Skeletal muscle tissue (tissue), 3 donors: ENCODE measurements at regions not wholly inside any gene's neighbourhood (a gene's known extent, or its start where the extent isn't known, plus 50 kb on each side); places are given as distances from the start of the nearest gene placed in this dataset.

Experiments
- H3K27ac ChIP-seq: one replicate; pipeline ENCODE4 v1.7.0; 2013; ENCODE audit warnings: mild to moderate bottlenecking, low read depth, low read length, inconsistent platforms
- H3K27me3 ChIP-seq, 3 donors: one replicate each; pipeline ENCODE4 v1.7.0; 2013; ENCODE audit warnings: low read length in 3 of 3; ENCODE audit not compliant: control insufficient read depth in 3 of 3, insufficient read depth in 3 of 3
- H3K36me3 ChIP-seq, 3 donors: one replicate each; pipeline ENCODE4 v1.7.0; 2013; ENCODE audit warnings: low read length in 3 of 3; ENCODE audit not compliant: control insufficient read depth in 3 of 3, insufficient read depth in 3 of 3
- H3K4me1 ChIP-seq, 3 donors: one replicate each; pipeline ENCODE4 v1.7.0; 2013; ENCODE audit warnings: low read length in 3 of 3, mild to moderate bottlenecking in 3 of 3; ENCODE audit not compliant: control insufficient read depth in 3 of 3, insufficient read depth in 3 of 3
- H3K4me3 ChIP-seq, 3 donors: one replicate each; pipeline ENCODE4 v1.7.0; 2013; ENCODE audit warnings: low read length in 3 of 3
- H3K9ac ChIP-seq, 3 donors: one replicate each; pipeline ENCODE4 v1.7.0; 2013; ENCODE audit warnings: low read length in 3 of 3, mild to moderate bottlenecking in 3 of 3, moderate library complexity in 2 of 3, low read depth in 1 of 3
- H3K9me3 ChIP-seq, 3 donors: one replicate each; pipeline ENCODE4 v1.7.0; 2013; ENCODE audit warnings: low read length in 3 of 3; ENCODE audit not compliant: control insufficient read depth in 3 of 3
- donor health status: Osteomylitis.

- H3K36me3 ChIP-seq, result no peaks in the 10 kb centered on the region
- H3K9ac ChIP-seq, result no peak overlapping the region
- peaks cover 2 to 4% (median 3%) of the 10 kb centered on the region in 3 donors for H3K9me3 ChIP-seq
- H3K4me1 ChIP-seq, result no peaks in the 10 kb centered on the region
- no peak overlapping the region for H3K4me3 ChIP-seq
- H3K27me3 ChIP-seq, result no peaks in the 10 kb centered on the region
- no peak overlapping the region for H3K27ac ChIP-seq
Observed at GRCh38 chr3:135731546-135731945, 234.0 kb upstream of the PPP2R3A start.

GRCh38 chr3:135736740-135737139, 228.8 kb upstream of the PPP2R3A start:
- no peak overlapping the region for H3K9ac ChIP-seq
- no peaks in the 10 kb centered on the region for H3K36me3 ChIP-seq
- no peak overlapping the region for H3K27ac ChIP-seq
- H3K4me1 ChIP-seq, result no peaks in the 10 kb centered on the region
- H3K9me3 ChIP-seq, result peaks cover 4 to 7% (median 4%) of the 10 kb centered on the region in 3 donors
- H3K4me3 ChIP-seq, result no peak overlapping the region
- H3K27me3 ChIP-seq, result no peaks in the 10 kb centered on the region

GRCh38 chr3:135739779-135740178, 225.7 kb upstream of the PPP2R3A start:
- Histone ChIP-seq H3K27me3 (peaks cover 0 to 4% (median 0%) of the 10 kb centered on the region in 3 donors), H3K4me3 (no peak overlapping the region), H3K36me3 (no peaks in the 10 kb centered on the region), H3K9ac (no peak overlapping the region), H3K9me3 (peaks cover 4 to 7% (median 4%) of the 10 kb centered on the region in 3 donors), H3K27ac (no peak overlapping the region), H3K4me1 (no peaks in the 10 kb centered on the region)

GRCh38 chr3:135740211-135740610, 225.3 kb upstream of the PPP2R3A start:
- Histone ChIP-seq H3K9ac (no peak overlapping the region), H3K27me3 (peaks cover 0 to 4% (median 0%) of the 10 kb centered on the region in 3 donors), H3K4me3 (no peak overlapping the region), H3K36me3 (no peaks in the 10 kb centered on the region), H3K4me1 (no peaks in the 10 kb centered on the region), H3K27ac (no peak overlapping the region), H3K9me3 (peaks cover 4 to 7% (median 4%) of the 10 kb centered on the region in 3 donors)

GRCh38 chr3:135740751-135741150, 224.8 kb upstream of the PPP2R3A start:
- Histone ChIP-seq H3K4me3 (no peak overlapping the region), H3K27me3 (peaks cover 0 to 4% (median 0%) of the 10 kb centered on the region in 3 donors)

GRCh38 chr3:135751991-135752390, 213.5 kb upstream of the PPP2R3A start:
- Histone ChIP-seq H3K9ac (no peak overlapping the region), H3K27me3 (no peaks in the 10 kb centered on the region), H3K36me3 (no peaks in the 10 kb centered on the region), H3K4me3 (no peak overlapping the region), H3K9me3 (no peaks in the 10 kb centered on the region), H3K27ac (no peak overlapping the region), H3K4me1 (no peaks in the 10 kb centered on the region)

More at GRCh38 chr3:135740751-135741150, 224.8 kb upstream of the PPP2R3A start:
- Histone ChIP-seq H3K27ac (no peak overlapping the region), H3K9ac (no peak overlapping the region), H3K9me3 (peaks cover 4 to 7% (median 4%) of the 10 kb centered on the region in 3 donors), H3K36me3 (no peaks in the 10 kb centered on the region), H3K4me1 (no peaks in the 10 kb centered on the region)

GRCh38 chr3:135752851-135753250, 212.7 kb upstream of the PPP2R3A start:
- no peak overlapping the region for H3K4me3 ChIP-seq
- no peak overlapping the region for H3K9ac ChIP-seq
- no peaks in the 10 kb centered on the region for H3K9me3 ChIP-seq
- no peak overlapping the region for H3K27ac ChIP-seq
- no peaks in the 10 kb centered on the region for H3K4me1 ChIP-seq
- no peaks in the 10 kb centered on the region for H3K36me3 ChIP-seq
- H3K27me3 ChIP-seq, result no peaks in the 10 kb centered on the region

- H3K27me3 ChIP-seq, result no peaks in the 10 kb centered on the region
- no peak overlapping the region for H3K9ac ChIP-seq
Observed at GRCh38 chr3:135753506-135753905, 212.0 kb upstream of the PPP2R3A start.

GRCh38 chr3:135755330-135756105, 210.0 kb upstream of the PPP2R3A start:
- Histone ChIP-seq H3K9ac (no peak overlapping the region), H3K27me3 (no peaks in the 10 kb centered on the region), H3K9me3 (no peaks in the 10 kb centered on the region), H3K4me1 (no peaks in the 10 kb centered on the region), H3K4me3 (no peak overlapping the region), H3K27ac (no peak overlapping the region), H3K36me3 (no peaks in the 10 kb centered on the region)

More at GRCh38 chr3:135753506-135753905, 212.0 kb upstream of the PPP2R3A start:
- Histone ChIP-seq H3K27ac (no peak overlapping the region), H3K36me3 (no peaks in the 10 kb centered on the region), H3K4me3 (no peak overlapping the region), H3K4me1 (no peaks in the 10 kb centered on the region), H3K9me3 (no peaks in the 10 kb centered on the region)

- H3K4me3 ChIP-seq, result no peak overlapping the region
- H3K4me1 ChIP-seq, result no peaks in the 10 kb centered on the region
- H3K36me3 ChIP-seq, result no peaks in the 10 kb centered on the region
Observed at GRCh38 chr3:135756106-135756668, 209.3 kb upstream of the PPP2R3A start.

More at GRCh38 chr3:135756106-135756668, 209.3 kb upstream of the PPP2R3A start:
- H3K27ac ChIP-seq, result no peak overlapping the region
- no peaks in the 10 kb centered on the region for H3K27me3 ChIP-seq
- no peaks in the 10 kb centered on the region for H3K9me3 ChIP-seq
- H3K9ac ChIP-seq, result no peak overlapping the region
